Neutrophil (primary cell): ENCODE measurements at regions not wholly inside any gene's neighbourhood (a gene's known extent, or its start where the extent isn't known, plus 50 kb on each side); places are given as distances from the start of the nearest gene placed in this dataset.

Experiments used
- H3K27ac ChIP-seq: fragments of 200-600 bp; sonication (generic); 2 replicates; pipeline ENCODE4 v1.5.1; 2016; ENCODE audit warnings: mild to moderate bottlenecking, moderate library complexity
- H3K27me3 ChIP-seq: fragments of 200-600 bp; sonication (generic); 2 replicates; pipeline ENCODE4 v1.6.0; 2016; ENCODE audit warnings: mild to moderate bottlenecking
- H3K36me3 ChIP-seq: fragments of 200-600 bp; sonication (generic); 2 replicates; pipeline ENCODE4 v1.5.1; 2017
- H3K4me1 ChIP-seq, 2 experiments: fragments of 200-600 bp in 1 of 2; sonication (generic) in 1 of 2; 1 replicate in 1 of 2; 2 replicates in 1 of 2; pipeline versions ENCODE4 v1.5.1 to v1.6.1; 2013 to 2016; ENCODE audit warnings: low read depth in 1 of 2, low read length in 1 of 2, mild to moderate bottlenecking in 1 of 2, moderate library complexity in 1 of 2; ENCODE audit not compliant: control insufficient read depth in 1 of 2, insufficient read depth in 1 of 2
- H3K4me3 ChIP-seq, 2 experiments: fragments of 200-600 bp in 1 of 2; sonication (generic) in 1 of 2; 1 replicate in 1 of 2; 2 replicates in 1 of 2; pipeline ENCODE4 v1.5.1; 2013 to 2016; ENCODE audit warnings: low read depth in 1 of 2, low read length in 1 of 2, mild to moderate bottlenecking in 1 of 2, moderate library complexity in 1 of 2
- H3K9me3 ChIP-seq: fragments of 200-600 bp; sonication (generic); 2 replicates; pipeline ENCODE4 v1.5.1; 2016
- CTCF ChIP-seq: fragments of 200-600 bp; sonication (generic); IDR thresholded peaks from 2 replicates; pipeline ENCODE4 v1.5.1; 2016; ENCODE audit warnings: antibody characterized with exemption

- H3K4me1 ChIP-seq: no peaks in the 10 kb centered on the region
- H3K4me3 ChIP-seq: no peak overlapping the region
- H3K27ac ChIP-seq: no peak overlapping the region
- no peaks in the 10 kb centered on the region for H3K36me3 ChIP-seq
- no peaks in the 10 kb centered on the region for H3K27me3 ChIP-seq
- no peak for TF ChIP-seq CTCF
- no peaks in the 10 kb centered on the region for H3K9me3 ChIP-seq
Observed at GRCh38 chr2:207333599-207334300, 168.0 kb upstream of the KLF7 start.

- no peaks in the 10 kb centered on the region for H3K9me3 ChIP-seq
- TF ChIP-seq CTCF: no peak
- H3K36me3 ChIP-seq: no peaks in the 10 kb centered on the region
- no peak overlapping the region for H3K27ac ChIP-seq
- H3K4me3 ChIP-seq: no peak overlapping the region
- H3K27me3 ChIP-seq: no peaks in the 10 kb centered on the region
- H3K4me1 ChIP-seq: no peaks in the 10 kb centered on the region
Observed at GRCh38 chr2:207334301-207334623, 168.5 kb upstream of the KLF7 start.

- H3K9me3 ChIP-seq: no peaks in the 10 kb centered on the region
- H3K4me3 ChIP-seq: no peak overlapping the region
- no peaks in the 10 kb centered on the region for H3K4me1 ChIP-seq
- no peak for TF ChIP-seq CTCF
- H3K27me3 ChIP-seq: no peaks in the 10 kb centered on the region
- no peaks in the 10 kb centered on the region for H3K36me3 ChIP-seq
- no peak overlapping the region for H3K27ac ChIP-seq
Observed at GRCh38 chr2:207334624-207335371, 169.1 kb upstream of the KLF7 start.

- H3K36me3 ChIP-seq: no peaks in the 10 kb centered on the region
- TF ChIP-seq CTCF: no peak
- no peak overlapping the region for H3K4me3 ChIP-seq
- H3K9me3 ChIP-seq: no peaks in the 10 kb centered on the region
- no peaks in the 10 kb centered on the region for H3K27me3 ChIP-seq
- no peak overlapping the region for H3K27ac ChIP-seq
- H3K4me1 ChIP-seq: no peaks in the 10 kb centered on the region
Observed at GRCh38 chr2:207337234-207338219, 171.8 kb upstream of the KLF7 start.

GRCh38 chr2:207338220-207338607 is 172.5 kb upstream of the KLF7 start:
- Histone ChIP-seq H3K27me3 (no peaks in the 10 kb centered on the region), H3K9me3 (no peaks in the 10 kb centered on the region), H3K4me3 (no peak overlapping the region), H3K36me3 (no peaks in the 10 kb centered on the region), H3K27ac (no peak overlapping the region), H3K4me1 (no peaks in the 10 kb centered on the region)
- TF ChIP-seq CTCF: no peak
